ENCODE measurements at regions not wholly inside any gene's neighbourhood (a gene's known extent, or its start where the extent isn't known, plus 50 kb on each side); places are given as distances from the start of the nearest gene placed in this dataset.

GRCh38 chr3:117286488-117286887 is 576.9 kb downstream of the TUSC7 start:
- Histone ChIP-seq H2BK5ac (ENCODE audit: low read depth, low read length) (no peak overlapping the region), H3K27me3 (replicated peaks in 1 of 4; ENCODE audit: control insufficient read depth in 3 of 4, extremely low read depth in 1 of 4, insufficient read depth in 3 of 4, low read length in 3 of 4) (no peaks in the 10 kb centered on the region), H3K23ac (ENCODE audit: insufficient read length) (no peak overlapping the region), H4K20me1 (replicated peaks in 1 of 2; ENCODE audit: control insufficient read depth in 1 of 2, insufficient read depth in 2 of 2, low read length in 2 of 2) (no peaks in the 10 kb centered on the region), H3K18ac (ENCODE audit: extremely low read depth, low read length) (no peak overlapping the region), H4K91ac (replicated peaks; ENCODE audit: insufficient read length, low read length) (no peak overlapping the region), H2BK15ac (ENCODE audit: low read length) (no peak overlapping the region), H3K79me2 (ENCODE audit: control insufficient read depth in 1 of 2, insufficient read depth in 2 of 2, low read length in 2 of 2) (no peaks in the 10 kb centered on the region), H2AK5ac (ENCODE audit: low read depth, low read length) (no peak overlapping the region), H3K4ac (replicated peaks; ENCODE audit: insufficient read length, low read depth, low read length) (no peak overlapping the region), H3K14ac (ENCODE audit: insufficient read length) (no peak overlapping the region), H3K9me3 (ENCODE audit: insufficient read depth in 2 of 2, low read depth in 1 of 2, low read length in 1 of 2) (no peaks in the 10 kb centered on the region), H3K23me2 (ENCODE audit: low read depth, low read length) (peaks cover 1% of the 10 kb centered on the region; the same call in 1 of the 2 replicates), H3K79me1 (ENCODE audit: low read depth, low read length) (no peaks in the 10 kb centered on the region), H2BK120ac (replicated peaks; ENCODE audit: low read depth, low read length) (no peak overlapping the region), H2BK20ac (ENCODE audit: low read length) (no peak overlapping the region), H3K9ac (replicated peaks in 1 of 4; ENCODE audit: extremely low read depth in 1 of 4, low read depth in 3 of 4, low read length in 3 of 4) (no peak overlapping the region), H3K4me3 (ENCODE audit: extremely low read depth in 1 of 4, insufficient read depth in 2 of 4, low read depth in 3 of 4, low read length in 4 of 4) (no peak overlapping the region), H3K36me3 (ENCODE audit: control insufficient read depth in 2 of 4, insufficient read depth in 4 of 4, low read length in 3 of 4) (no peaks in the 10 kb centered on the region), H3K4me2 (ENCODE audit: insufficient read depth in 1 of 2, low read depth in 2 of 2, low read length in 2 of 2) (no peak overlapping the region), H3K27ac (ENCODE audit: low read depth, low read length) (no peak overlapping the region), H2BK12ac (ENCODE audit: low read depth, low read length) (no peak overlapping the region), H3K56ac (replicated peaks; ENCODE audit: insufficient read length, low read depth, low read length) (no peak overlapping the region), H3K4me1 (replicated peaks in 1 of 4; ENCODE audit: control insufficient read depth in 3 of 4, insufficient read depth in 4 of 4, low read length in 3 of 4) (no peaks in the 10 kb centered on the region), H4K8ac (ENCODE audit: extremely low read depth, insufficient read depth, low read length) (no peak overlapping the region), H2AFZ (ENCODE audit: low read length) (no peak overlapping the region), H4K5ac (ENCODE audit: insufficient read length, low read depth, low read length) (no peak overlapping the region)
- DNase-seq (ENCODE audit: low read depth in 1 of 2, low spot score in 2 of 2) (no peak), FAIRE-seq (no peak)
- POLR2A ChIA-PET (ENCODE audit: partially characterized antibody) = no interaction called here
- CTCF ChIA-PET (ENCODE audit: partially characterized antibody) = no interaction called here
- TF ChIP-seq, protein P1, sequence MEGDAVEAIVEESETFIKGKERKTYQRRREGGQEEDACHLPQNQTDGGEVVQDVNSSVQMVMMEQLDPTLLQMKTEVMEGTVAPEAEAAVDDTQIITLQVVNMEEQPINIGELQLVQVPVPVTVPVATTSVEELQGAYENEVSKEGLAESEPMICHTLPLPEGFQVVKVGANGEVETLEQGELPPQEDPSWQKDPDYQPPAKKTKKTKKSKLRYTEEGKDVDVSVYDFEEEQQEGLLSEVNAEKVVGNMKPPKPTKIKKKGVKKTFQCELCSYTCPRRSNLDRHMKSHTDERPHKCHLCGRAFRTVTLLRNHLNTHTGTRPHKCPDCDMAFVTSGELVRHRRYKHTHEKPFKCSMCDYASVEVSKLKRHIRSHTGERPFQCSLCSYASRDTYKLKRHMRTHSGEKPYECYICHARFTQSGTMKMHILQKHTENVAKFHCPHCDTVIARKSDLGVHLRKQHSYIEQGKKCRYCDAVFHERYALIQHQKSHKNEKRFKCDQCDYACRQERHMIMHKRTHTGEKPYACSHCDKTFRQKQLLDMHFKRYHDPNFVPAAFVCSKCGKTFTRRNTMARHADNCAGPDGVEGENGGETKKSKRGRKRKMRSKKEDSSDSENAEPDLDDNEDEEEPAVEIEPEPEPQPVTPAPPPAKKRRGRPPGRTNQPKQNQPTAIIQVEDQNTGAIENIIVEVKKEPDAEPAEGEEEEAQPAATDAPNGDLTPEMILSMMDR (IDR thresholded peaks at IDR 0.05; ENCODE audit: control extremely low read depth in 1 of 3, insufficient read depth in 1 of 3, low read depth in 1 of 3, low read length in 3 of 3) = no peak
- TF ChIP-seq PHF8 (conservative IDR thresholded peaks at IDR 0.05; ENCODE audit: low read depth, low read length) (no peak), CTBP2 (IDR thresholded peaks at IDR 0.05; ENCODE audit: borderline replicate concordance, insufficient read depth, insufficient read length, low read length) (no peak), HDAC6 (IDR thresholded peaks at IDR 0.05; ENCODE audit: low read depth, low read length) (no peak), MAX (IDR thresholded peaks at IDR 0.05) (no peak), JUN (IDR thresholded peaks at IDR 0.05; ENCODE audit: low read depth, low read length) (no peak), NANOG (IDR thresholded peaks at IDR 0.05; ENCODE audit: insufficient read depth, low read depth, low read length, poor library complexity, severe bottlenecking) (no peak), KDM5A (IDR thresholded peaks at IDR 0.05; ENCODE audit: low read length) (no peak), YY1 (IDR thresholded peaks at IDR 0.05; ENCODE audit: low read depth, low read length) (no peak), TEAD4 (IDR thresholded peaks at IDR 0.05; ENCODE audit: low read depth, low read length) (no peak)
